Upper lobe of left lung (tissue), 6 donors: ENCODE measurements at regions not wholly inside any gene's neighbourhood (a gene's known extent, or its start where the extent isn't known, plus 50 kb on each side); places are given as distances from the start of the nearest gene placed in this dataset.

ENCODE experiments used
- ATAC-seq, 2 donors: fragments of 200-7000 bp; cut with Tn5 transposase; one replicate each; pipeline ENCODE4 v1.9.1; 2022; ENCODE audit warnings: mild to moderate bottlenecking in 2 of 2, moderate library complexity in 2 of 2; ENCODE audit not compliant: low FRiP score in 2 of 2
- DNase-seq, 2 donors: peaks; one replicate each; pipeline ENCODE4 v3.0.0-alpha.2; 2019 to 2020
- H3K27ac ChIP-seq, 4 donors: fragments of 200-600 bp; sonication (generic); one replicate each; pipeline ENCODE4 v1.5.1; 2016 to 2019
- H3K27me3 ChIP-seq, 4 donors: fragments of 200-600 bp; sonication (generic); one replicate each; pipeline ENCODE4 v1.5.1; 2017 to 2019
- H3K36me3 ChIP-seq, 4 donors: fragments of 200-600 bp; sonication (generic); one replicate each; pipeline ENCODE4 v1.5.1; 2016 to 2019
- H3K4me1 ChIP-seq, 4 donors: fragments of 200-600 bp; sonication (generic); one replicate each; pipeline ENCODE4 v1.5.1; 2018 to 2019
- H3K4me3 ChIP-seq, 4 donors: fragments of 200-600 bp; sonication (generic); one replicate each; pipeline ENCODE4 v1.5.1; 2017 to 2019; ENCODE audit warnings: mild to moderate bottlenecking in 2 of 4, moderate library complexity in 1 of 4
- H3K9me3 ChIP-seq, 4 donors: fragments of 200-600 bp; sonication (generic); one replicate each; pipeline ENCODE4 v1.5.1; 2018 to 2019
- EP300 ChIP-seq, 4 donors: sonication (generic); formaldehyde crosslinking; IDR thresholded peaks; one replicate each; pipeline ENCODE4 v1.5.1; 2017; ENCODE audit warnings: antibody characterized with exemption in 4 of 4, control low read depth in 2 of 4
- POLR2A ChIP-seq, 4 donors: fragments of 450-650 bp; IDR thresholded peaks; one replicate each; pipeline ENCODE4 v1.5.1; 2016 to 2017; ENCODE audit warnings: antibody characterized with exemption in 4 of 4, mild to moderate bottlenecking in 2 of 4
- POLR2AphosphoS5 ChIP-seq, 2 donors: sonication (generic); formaldehyde crosslinking; IDR thresholded peaks; one replicate each; pipeline ENCODE4 v1.5.1; 2017; ENCODE audit warnings: antibody characterized with exemption in 2 of 2
- WGBS, 2 donors: methylation state at CpG; one replicate each; pipeline ENCODE4 v1.1.5; 2017 to 2018; 5-methylcytosine and 5-hydroxymethylcytosine counted together
- TF ChIP-seq, protein P1 (sequence below), 6 experiments: fragments of 450-650 bp in 4 of 6; fragments of 200-600 bp in 2 of 6; sonication (generic) in 2 of 6; IDR thresholded peaks; one replicate each; pipeline ENCODE4 v1.5.1; 2016 to 2019; ENCODE audit warnings: antibody characterized with exemption in 6 of 6
- donor health status: DM: no; HTN: no; CAD: no; lungs with moderate emphysema.
- donor health status: DM: no; HTN: yes; CAD: no; lungs with severe emphysema.

DNA sequence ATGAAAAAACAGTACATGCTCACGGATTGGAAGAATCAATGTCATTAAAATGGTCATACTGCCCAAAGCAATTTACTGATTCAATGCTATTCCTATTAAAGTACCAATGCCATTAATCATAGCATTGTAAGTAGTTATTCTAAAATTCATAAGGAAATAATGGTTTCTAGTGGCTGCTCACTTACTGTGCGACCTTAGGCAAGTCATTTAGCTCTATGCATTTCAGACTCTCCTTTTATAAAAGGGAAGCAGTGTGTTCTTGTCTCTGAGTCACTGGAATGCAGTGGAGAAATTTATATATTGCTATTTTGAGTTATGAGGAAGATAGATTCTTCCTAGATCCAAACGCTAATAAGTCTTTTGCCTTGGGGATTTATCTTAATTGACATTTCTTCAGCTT lies 174.8 kb downstream of the KCNA4 start:
- no peaks in the 10 kb centered on the region for H3K4me1 ChIP-seq
- H3K27me3 ChIP-seq = no peaks in the 10 kb centered on the region
- WGBS, 2 donors = 70 to 87% methylated on average over 3 of the region's 3 CpGs
- no peaks in the 10 kb centered on the region for H3K36me3 ChIP-seq
- no peak overlapping the region for H3K27ac ChIP-seq
- DNase-seq (no peak), ATAC-seq (no peak)
- no peak for TF ChIP-seq EP300 (IDR thresholded peaks at IDR 0.05)
- TF ChIP-seq POLR2A (IDR thresholded peaks at IDR 0.05) = no peak
- TF ChIP-seq, protein P1, sequence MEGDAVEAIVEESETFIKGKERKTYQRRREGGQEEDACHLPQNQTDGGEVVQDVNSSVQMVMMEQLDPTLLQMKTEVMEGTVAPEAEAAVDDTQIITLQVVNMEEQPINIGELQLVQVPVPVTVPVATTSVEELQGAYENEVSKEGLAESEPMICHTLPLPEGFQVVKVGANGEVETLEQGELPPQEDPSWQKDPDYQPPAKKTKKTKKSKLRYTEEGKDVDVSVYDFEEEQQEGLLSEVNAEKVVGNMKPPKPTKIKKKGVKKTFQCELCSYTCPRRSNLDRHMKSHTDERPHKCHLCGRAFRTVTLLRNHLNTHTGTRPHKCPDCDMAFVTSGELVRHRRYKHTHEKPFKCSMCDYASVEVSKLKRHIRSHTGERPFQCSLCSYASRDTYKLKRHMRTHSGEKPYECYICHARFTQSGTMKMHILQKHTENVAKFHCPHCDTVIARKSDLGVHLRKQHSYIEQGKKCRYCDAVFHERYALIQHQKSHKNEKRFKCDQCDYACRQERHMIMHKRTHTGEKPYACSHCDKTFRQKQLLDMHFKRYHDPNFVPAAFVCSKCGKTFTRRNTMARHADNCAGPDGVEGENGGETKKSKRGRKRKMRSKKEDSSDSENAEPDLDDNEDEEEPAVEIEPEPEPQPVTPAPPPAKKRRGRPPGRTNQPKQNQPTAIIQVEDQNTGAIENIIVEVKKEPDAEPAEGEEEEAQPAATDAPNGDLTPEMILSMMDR (IDR thresholded peaks at IDR 0.05) = no peak
- no peak for TF ChIP-seq POLR2AphosphoS5 (IDR thresholded peaks at IDR 0.05)
- H3K4me3 ChIP-seq = no peak overlapping the region
- H3K9me3 ChIP-seq = no peaks in the 10 kb centered on the region

DNA sequence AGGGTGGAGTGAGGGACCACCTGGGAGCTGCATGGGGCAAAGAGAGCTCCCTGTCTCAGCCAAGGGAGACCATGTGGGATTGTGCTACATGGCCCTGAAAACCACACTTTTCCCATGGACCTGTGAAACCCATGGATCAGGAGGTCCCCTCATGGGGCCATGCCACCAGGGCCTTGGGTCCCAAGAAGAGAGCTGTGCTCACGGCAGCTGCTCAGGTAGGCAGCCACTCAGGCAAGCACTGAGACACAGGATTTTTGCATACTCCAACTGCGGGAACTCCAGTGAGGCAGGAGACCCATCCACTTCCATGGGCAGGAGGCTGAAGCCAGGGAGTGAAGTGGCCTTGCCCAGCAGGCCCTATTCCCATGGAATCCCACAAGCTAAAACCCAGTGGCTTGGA lies 190.0 kb downstream of the KCNA4 start:
- H3K27ac ChIP-seq = no peak overlapping the region
- peaks cover 0 to 4% (median 0%) of the 10 kb centered on the region in 4 donors for H3K9me3 ChIP-seq
- no peaks in the 10 kb centered on the region for H3K4me1 ChIP-seq
- no peak for TF ChIP-seq EP300 (IDR thresholded peaks at IDR 0.05)
- TF ChIP-seq, protein P1 (IDR thresholded peaks at IDR 0.05) = no peak
- no peak for TF ChIP-seq POLR2A (IDR thresholded peaks at IDR 0.05)
- TF ChIP-seq POLR2AphosphoS5 (IDR thresholded peaks at IDR 0.05) = no peak
- H3K4me3 ChIP-seq = no peak overlapping the region
- 75 to 100% methylated on average over 1 to 2 of the region's 2 CpGs for WGBS, 2 donors
- no peaks in the 10 kb centered on the region for H3K27me3 ChIP-seq
- ATAC-seq = peak; percentile 19 to 37
- no peak for DNase-seq
- H3K36me3 ChIP-seq = no peaks in the 10 kb centered on the region

DNA sequence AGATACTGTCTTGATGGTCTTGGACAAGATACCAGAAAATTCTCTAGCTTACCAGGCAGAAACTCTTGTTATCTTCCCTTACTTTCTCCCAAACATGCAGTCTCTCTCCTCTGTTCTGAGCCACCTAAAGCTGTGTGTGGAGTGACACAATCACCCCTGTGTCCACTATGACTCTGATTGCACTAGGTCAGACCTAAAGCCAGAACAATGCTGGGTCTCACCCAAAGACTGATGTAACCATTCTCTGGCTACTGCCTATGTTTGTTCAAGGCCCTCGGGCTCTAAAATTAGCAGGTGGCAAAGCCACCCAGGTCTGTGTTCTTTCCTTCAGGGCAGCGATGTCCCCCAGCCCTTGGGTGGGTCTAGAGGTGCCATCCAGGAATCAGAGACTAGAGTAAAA lies 200.5 kb downstream of the KCNA4 start:
- WGBS, 2 donors = 68 to 76% methylated on average over 2 of the region's 2 CpGs
- TF ChIP-seq POLR2A (IDR thresholded peaks at IDR 0.05) = no peak
- TF ChIP-seq, protein P1 (IDR thresholded peaks at IDR 0.05) = no peak
- TF ChIP-seq POLR2AphosphoS5 (IDR thresholded peaks at IDR 0.05) = no peak
- TF ChIP-seq EP300 (IDR thresholded peaks at IDR 0.05) = no peak

DNA sequence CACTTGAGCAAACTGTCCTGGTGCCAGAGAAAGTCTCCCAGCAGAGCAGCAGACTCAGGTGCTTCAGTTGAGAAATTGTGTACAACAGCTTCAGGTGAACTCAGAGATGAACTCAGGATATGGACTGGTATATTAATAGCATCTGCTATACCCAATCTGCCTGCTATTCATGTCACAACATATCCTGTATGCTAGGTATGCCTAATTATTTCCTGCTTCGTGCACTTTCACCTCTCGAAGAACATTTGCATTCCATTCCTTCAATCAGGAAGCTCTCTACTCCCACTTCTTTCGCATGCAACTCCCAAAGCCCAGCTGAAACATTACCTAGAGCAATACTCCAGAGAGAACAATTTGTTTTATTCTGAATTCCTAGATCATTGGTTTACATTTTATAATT lies 207.7 kb downstream of the KCNA4 start:
- 37 to 39% methylated on average over 3 of the region's 3 CpGs for WGBS, 2 donors
- ATAC-seq (no peak), DNase-seq (no peak)
- no peak for TF ChIP-seq POLR2AphosphoS5 (IDR thresholded peaks at IDR 0.05)
- TF ChIP-seq, protein P1 (IDR thresholded peaks at IDR 0.05) = no peak
- TF ChIP-seq EP300 (IDR thresholded peaks at IDR 0.05) = no peak
- TF ChIP-seq POLR2A (IDR thresholded peaks at IDR 0.05) = no peak
- Histone ChIP-seq H3K4me1 (no peaks in the 10 kb centered on the region), H3K9me3 (no peaks in the 10 kb centered on the region), H3K36me3 (no peaks in the 10 kb centered on the region), H3K27ac (no peak overlapping the region), H3K4me3 (no peak overlapping the region), H3K27me3 (no peaks in the 10 kb centered on the region)

More for the DNA sequence above, 200.5 kb downstream of the KCNA4 start:
- Histone ChIP-seq H3K9me3 (peaks cover 0 to 12% (median 0%) of the 10 kb centered on the region in 4 donors), H3K4me3 (no peak overlapping the region), H3K36me3 (no peaks in the 10 kb centered on the region), H3K27ac (no peak overlapping the region), H3K27me3 (no peaks in the 10 kb centered on the region), H3K4me1 (no peaks in the 10 kb centered on the region)
- DNase-seq (no peak), ATAC-seq (no peak)

DNA sequence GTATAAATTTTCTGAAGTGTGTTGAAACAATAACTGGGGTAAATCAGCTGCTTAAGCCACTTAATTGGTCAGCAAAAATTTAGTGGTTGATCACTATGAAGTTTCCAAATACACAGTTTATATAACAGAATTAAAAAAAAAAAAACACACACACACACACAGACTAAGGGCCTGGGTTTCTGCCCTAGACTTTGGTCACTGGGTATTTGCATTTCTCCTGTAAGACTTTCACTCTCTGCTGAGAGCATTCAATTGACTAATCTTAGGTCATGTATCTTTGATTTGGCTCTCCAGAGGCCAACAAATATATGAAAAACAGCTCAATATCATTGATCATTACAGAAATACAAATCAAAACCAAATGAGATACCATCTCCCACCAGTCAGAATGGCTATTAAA lies 214.3 kb downstream of the KCNA4 start:
- Histone ChIP-seq H3K27ac (no peak overlapping the region), H3K4me3 (no peak overlapping the region), H3K27me3 (no peaks in the 10 kb centered on the region), H3K9me3 (no peaks in the 10 kb centered on the region), H3K36me3 (no peaks in the 10 kb centered on the region), H3K4me1 (no peaks in the 10 kb centered on the region)
- TF ChIP-seq POLR2A (IDR thresholded peaks at IDR 0.05) = no peak
- TF ChIP-seq, protein P1 (IDR thresholded peaks at IDR 0.05) = no peak
- TF ChIP-seq POLR2AphosphoS5 (IDR thresholded peaks at IDR 0.05) = no peak
- TF ChIP-seq EP300 (IDR thresholded peaks at IDR 0.05) = no peak
- no peak for DNase-seq
- ATAC-seq = no peak
